ENCODE measurements at regions not wholly inside any gene's neighbourhood (a gene's known extent, or its start where the extent isn't known, plus 50 kb on each side); places are given as distances from the start of the nearest gene placed in this dataset.

DNA sequence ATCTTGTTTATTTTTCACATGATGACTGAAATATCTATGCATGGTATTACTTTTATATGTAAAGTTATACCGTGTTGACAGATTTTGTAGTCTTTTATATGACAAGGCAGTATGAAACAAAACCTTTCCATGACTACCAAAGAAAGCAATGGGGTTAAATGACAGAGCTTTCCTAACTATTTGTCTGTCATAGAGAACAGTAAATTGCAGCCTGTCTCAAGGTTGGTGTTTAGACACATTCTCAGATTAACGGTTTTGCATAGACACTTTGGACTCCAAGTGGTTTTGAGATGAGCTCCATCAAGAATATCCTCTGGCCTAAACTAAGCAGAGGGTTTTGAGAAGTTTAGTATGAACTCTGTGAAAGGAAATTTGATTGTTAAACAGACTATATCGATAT, 180.7 kb upstream of the TENM3 start:
- TF ChIP-seq, protein P1, sequence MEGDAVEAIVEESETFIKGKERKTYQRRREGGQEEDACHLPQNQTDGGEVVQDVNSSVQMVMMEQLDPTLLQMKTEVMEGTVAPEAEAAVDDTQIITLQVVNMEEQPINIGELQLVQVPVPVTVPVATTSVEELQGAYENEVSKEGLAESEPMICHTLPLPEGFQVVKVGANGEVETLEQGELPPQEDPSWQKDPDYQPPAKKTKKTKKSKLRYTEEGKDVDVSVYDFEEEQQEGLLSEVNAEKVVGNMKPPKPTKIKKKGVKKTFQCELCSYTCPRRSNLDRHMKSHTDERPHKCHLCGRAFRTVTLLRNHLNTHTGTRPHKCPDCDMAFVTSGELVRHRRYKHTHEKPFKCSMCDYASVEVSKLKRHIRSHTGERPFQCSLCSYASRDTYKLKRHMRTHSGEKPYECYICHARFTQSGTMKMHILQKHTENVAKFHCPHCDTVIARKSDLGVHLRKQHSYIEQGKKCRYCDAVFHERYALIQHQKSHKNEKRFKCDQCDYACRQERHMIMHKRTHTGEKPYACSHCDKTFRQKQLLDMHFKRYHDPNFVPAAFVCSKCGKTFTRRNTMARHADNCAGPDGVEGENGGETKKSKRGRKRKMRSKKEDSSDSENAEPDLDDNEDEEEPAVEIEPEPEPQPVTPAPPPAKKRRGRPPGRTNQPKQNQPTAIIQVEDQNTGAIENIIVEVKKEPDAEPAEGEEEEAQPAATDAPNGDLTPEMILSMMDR (IDR thresholded peaks at IDR 0.05) = no peak
- TF ChIP-seq POLR2AphosphoS5 (IDR thresholded peaks at IDR 0.05; ENCODE audit: insufficient read depth in 1 of 2, low read depth in 1 of 2) (no peak), POLR2A (IDR thresholded peaks at IDR 0.05) (no peak)

Measured in vagina (tissue), 2 donors.